ENCODE measurements at regions not wholly inside any gene's neighbourhood (a gene's known extent, or its start where the extent isn't known, plus 50 kb on each side); places are given as distances from the start of the nearest gene placed in this dataset.

DNA sequence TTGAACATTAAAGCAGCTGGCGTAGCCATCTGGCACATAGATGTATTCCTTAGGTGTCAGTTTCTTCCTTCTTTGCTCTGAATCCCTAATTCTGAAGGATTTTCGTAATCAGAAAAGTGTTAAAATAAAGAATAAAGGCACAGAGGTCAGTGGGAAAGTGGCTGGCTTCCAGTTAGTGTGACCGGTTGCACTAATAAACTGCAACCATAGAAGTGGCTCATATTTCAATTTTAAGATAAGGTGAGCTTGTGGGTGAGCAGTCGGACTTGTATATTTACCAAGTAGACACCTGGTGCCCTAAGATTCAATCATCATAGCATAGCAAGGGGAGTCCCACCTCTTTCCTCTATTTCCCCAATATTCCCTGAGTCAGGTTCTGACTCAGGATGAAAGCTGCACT is 459.6 kb downstream of the ACTL7B start:
- no peak overlapping the region for H3K4me2 ChIP-seq (ENCODE audit: insufficient read depth, insufficient read length, low read length)
- H3K79me2 ChIP-seq (ENCODE audit: insufficient read depth, low read length) = no peaks in the 10 kb centered on the region
- H3K23me2 ChIP-seq (ENCODE audit: insufficient read length, low read depth, low read length, poor library complexity, severe bottlenecking) = no peaks in the 10 kb centered on the region
- H3K27ac ChIP-seq (ENCODE audit: insufficient read length, low read depth, low read length) = no peak overlapping the region
- no peak overlapping the region for H2BK120ac ChIP-seq (ENCODE audit: low read depth, low read length, poor library complexity, severe bottlenecking)
- no peak overlapping the region for H2BK5ac ChIP-seq (ENCODE audit: insufficient read length, low read length)
- Mint-ChIP-seq H3K27me3 (ENCODE audit: low read depth) (peaks cover 3% of the 10 kb centered on the region), H3K4me3 (no peak overlapping the region), H3K4me1 (peaks cover 3% of the 10 kb centered on the region in 2 experiments; a peak in 1 of 4 replicates), H3K36me3 (ENCODE audit: insufficient read depth in 1 of 3, low read depth in 3 of 3) (peaks cover 0 to 7% (median 0%) of the 10 kb centered on the region in 3 experiments; a peak in 3 of 7 replicates), H3K9me3 (peaks cover 0 to 4% of the 10 kb centered on the region in 2 experiments; a peak in 4 of 5 replicates), H3K27ac (no peak overlapping the region)
- no peak overlapping the region for H3K23ac ChIP-seq (ENCODE audit: insufficient read length, low read depth, low read length)
- H3K18ac ChIP-seq (ENCODE audit: insufficient read length, low read depth, low read length) = no peak overlapping the region
- H3K27me3 ChIP-seq (ENCODE audit: insufficient read depth, low read length) = no peaks in the 10 kb centered on the region
- no peaks in the 10 kb centered on the region for H3K4me1 ChIP-seq (ENCODE audit: insufficient read depth, low read length)
- H4K8ac ChIP-seq (replicated peaks; ENCODE audit: insufficient read length, low read depth, low read length) = no peak overlapping the region
- no peak overlapping the region for H4K91ac ChIP-seq (ENCODE audit: insufficient read length, low read depth, low read length)
- H3K79me1 ChIP-seq (ENCODE audit: insufficient read depth, low read depth, low read length, poor library complexity, severe bottlenecking) = no peaks in the 10 kb centered on the region
- no peaks in the 10 kb centered on the region for H4K20me1 ChIP-seq (ENCODE audit: control insufficient read depth, insufficient read depth, insufficient read length)
- TF ChIP-seq, protein P1, sequence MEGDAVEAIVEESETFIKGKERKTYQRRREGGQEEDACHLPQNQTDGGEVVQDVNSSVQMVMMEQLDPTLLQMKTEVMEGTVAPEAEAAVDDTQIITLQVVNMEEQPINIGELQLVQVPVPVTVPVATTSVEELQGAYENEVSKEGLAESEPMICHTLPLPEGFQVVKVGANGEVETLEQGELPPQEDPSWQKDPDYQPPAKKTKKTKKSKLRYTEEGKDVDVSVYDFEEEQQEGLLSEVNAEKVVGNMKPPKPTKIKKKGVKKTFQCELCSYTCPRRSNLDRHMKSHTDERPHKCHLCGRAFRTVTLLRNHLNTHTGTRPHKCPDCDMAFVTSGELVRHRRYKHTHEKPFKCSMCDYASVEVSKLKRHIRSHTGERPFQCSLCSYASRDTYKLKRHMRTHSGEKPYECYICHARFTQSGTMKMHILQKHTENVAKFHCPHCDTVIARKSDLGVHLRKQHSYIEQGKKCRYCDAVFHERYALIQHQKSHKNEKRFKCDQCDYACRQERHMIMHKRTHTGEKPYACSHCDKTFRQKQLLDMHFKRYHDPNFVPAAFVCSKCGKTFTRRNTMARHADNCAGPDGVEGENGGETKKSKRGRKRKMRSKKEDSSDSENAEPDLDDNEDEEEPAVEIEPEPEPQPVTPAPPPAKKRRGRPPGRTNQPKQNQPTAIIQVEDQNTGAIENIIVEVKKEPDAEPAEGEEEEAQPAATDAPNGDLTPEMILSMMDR (conservative IDR thresholded peaks at IDR 0.05) = no peak
- no peak overlapping the region for H3K14ac ChIP-seq (ENCODE audit: insufficient read depth, low read length)
- no peak overlapping the region for H2AK5ac ChIP-seq (ENCODE audit: insufficient read length, low read length)
- H3K4ac ChIP-seq (ENCODE audit: low read depth, low read length) = no peak overlapping the region
- no peak overlapping the region for H2BK15ac ChIP-seq (ENCODE audit: low read depth, low read length)
- no peak overlapping the region for H3T11ph ChIP-seq (ENCODE audit: low read length)
- no peak overlapping the region for H4K5ac ChIP-seq (ENCODE audit: insufficient read length, low read depth, low read length)
- H2BK12ac ChIP-seq (ENCODE audit: insufficient read length, low read depth, low read length) = no peak overlapping the region
- no peak for DNase-seq
- no peaks in the 10 kb centered on the region for H3K9me3 ChIP-seq (ENCODE audit: control insufficient read depth, low read depth, low read length)
- no peak overlapping the region for H2AFZ ChIP-seq (ENCODE audit: low read length)
- H3K9ac ChIP-seq (ENCODE audit: extremely low read depth, insufficient read length, low read length) = no peak overlapping the region
- H3K56ac ChIP-seq (ENCODE audit: insufficient read length, low read depth, low read length) = no peak overlapping the region
- H2BK20ac ChIP-seq (ENCODE audit: low read depth, low read length, poor library complexity, severe bottlenecking) = no peak overlapping the region
- WGBS (ENCODE audit: extremely low coverage, insufficient read length, low lambda C conversion rate) = no CpG with 5 or more reads among the region's 4 CpGs
